GM12891 (cell line): ENCODE measurements at regions not wholly inside any gene's neighbourhood (a gene's known extent, or its start where the extent isn't known, plus 50 kb on each side); places are given as distances from the start of the nearest gene placed in this dataset.

Experiments
- DNase-seq: peaks from one replicate; pipeline ENCODE4 v3.0.0; 2011; ENCODE audit warnings: low spot score; ENCODE audit not compliant: insufficient read length
- FAIRE-seq: peaks from 2 replicates; lab custom pipeline; 2011; peaks lifted over from hg19 to GRCh38; lab: Jason Lieb, UNC
- PAX5 ChIP-seq: IDR thresholded peaks from 2 replicates; pipeline ENCODE4 v1.6.1; 2011; ENCODE audit warnings: low read length, moderate library complexity, mild to moderate bottlenecking; ENCODE audit not compliant: insufficient read depth, severe bottlenecking
- POLR2A ChIP-seq: IDR thresholded peaks from 2 replicates; pipeline ENCODE4 v1.6.1; 2011; ENCODE audit warnings: low read depth, low read length, control low read depth
- POLR2AphosphoS5 ChIP-seq: IDR thresholded peaks from 2 replicates; pipeline ENCODE4 v1.6.1; 2011; ENCODE audit warnings: low read depth, low read length, control low read depth
- POU2F2 ChIP-seq: IDR thresholded peaks from 2 replicates; pipeline ENCODE4 v1.6.1; 2011; ENCODE audit warnings: low read depth, mild to moderate bottlenecking, control low read depth, low read length, moderate library complexity
- SPI1 ChIP-seq: IDR thresholded peaks from 2 replicates; pipeline ENCODE4 v1.6.1; 2011; ENCODE audit warnings: low read depth, low read length, control low read depth
- TAF1 ChIP-seq: IDR thresholded peaks from 2 replicates; pipeline ENCODE4 v1.6.1; 2011; ENCODE audit warnings: low read depth, low read length, control low read depth

- FAIRE-seq (no peak), DNase-seq (no peak)
- TF ChIP-seq TAF1 (no peak), POLR2AphosphoS5 (no peak), POLR2A (no peak)
Measured at GRCh38 chr13:87452281-87452680, 218.9 kb upstream of the SLITRK5 start.

- DNase-seq (no peak), FAIRE-seq (no peak)
- no peak for TF ChIP-seq POLR2AphosphoS5
Measured at GRCh38 chr13:87453244-87453643, 217.9 kb upstream of the SLITRK5 start.

- FAIRE-seq (no peak), DNase-seq (no peak)
- TF ChIP-seq POU2F2 (no peak), POLR2AphosphoS5 (no peak), PAX5 (no peak), POLR2A (no peak), TAF1 (no peak), SPI1 (no peak)
Measured at GRCh38 chr13:87459419-87459818, 211.8 kb upstream of the SLITRK5 start.

- FAIRE-seq (no peak), DNase-seq (no peak)
- TF ChIP-seq TAF1 (no peak), POLR2AphosphoS5 (no peak), PAX5 (no peak), POU2F2 (no peak), SPI1 (no peak), POLR2A (no peak)
Measured at GRCh38 chr13:87497426-87497825, 173.7 kb upstream of the SLITRK5 start.

- no peak for DNase-seq
- no peak for FAIRE-seq
- TF ChIP-seq SPI1 (no peak), POLR2AphosphoS5 (no peak), PAX5 (no peak)
Measured at GRCh38 chr13:87498681-87499080, 172.5 kb upstream of the SLITRK5 start.

- DNase-seq: no peak
- no peak for TF ChIP-seq PAX5
- no peak for TF ChIP-seq TAF1
- no peak for TF ChIP-seq SPI1
- TF ChIP-seq POLR2AphosphoS5: no peak
- TF ChIP-seq POU2F2: no peak
- no peak for TF ChIP-seq POLR2A
- FAIRE-seq: no peak
Measured at GRCh38 chr13:87524775-87525174, 146.4 kb upstream of the SLITRK5 start.

GRCh38 chr13:87533776-87534175, 137.4 kb upstream of the SLITRK5 start:
- DNase-seq (no peak), FAIRE-seq (no peak)
- no peak for TF ChIP-seq PAX5
- TF ChIP-seq POLR2AphosphoS5: no peak
- no peak for TF ChIP-seq TAF1

GRCh38 chr13:87535911-87536310, 135.3 kb upstream of the SLITRK5 start:
- FAIRE-seq (no peak), DNase-seq (no peak)
- TF ChIP-seq PAX5 (no peak), POLR2AphosphoS5 (no peak), TAF1 (no peak), POU2F2 (no peak), POLR2A (no peak), SPI1 (no peak)

GRCh38 chr13:87536499-87536898, 134.7 kb upstream of the SLITRK5 start:
- no peak for FAIRE-seq
- DNase-seq: no peak
- TF ChIP-seq TAF1: no peak
- TF ChIP-seq POLR2AphosphoS5: no peak
- TF ChIP-seq POLR2A: no peak
- no peak for TF ChIP-seq PAX5

GRCh38 chr13:87536899-87537298, 134.3 kb upstream of the SLITRK5 start:
- TF ChIP-seq POLR2AphosphoS5 (no peak), POU2F2 (no peak), PAX5 (no peak)

GRCh38 chr13:87537951-87538350, 133.2 kb upstream of the SLITRK5 start:
- TF ChIP-seq POU2F2 (no peak), TAF1 (no peak), POLR2A (no peak), PAX5 (no peak), SPI1 (no peak), POLR2AphosphoS5 (no peak)
- FAIRE-seq (no peak), DNase-seq (no peak)

More at GRCh38 chr13:87536899-87537298, 134.3 kb upstream of the SLITRK5 start:
- FAIRE-seq (no peak), DNase-seq (no peak)
